CD14-positive monocyte (primary cell): ENCODE measurements at regions not wholly inside any gene's neighbourhood (a gene's known extent, or its start where the extent isn't known, plus 50 kb on each side); places are given as distances from the start of the nearest gene placed in this dataset.

Experiments
- DNase-seq, 3 donors: peaks; one replicate each; pipeline ENCODE4 v3.0.0-alpha.2; 2011 to 2022
- H2AFZ ChIP-seq: 2 replicates; pipeline ENCODE4 v1.6.0; 2012; ENCODE audit warnings: mild to moderate bottlenecking, low read depth, low read length, inconsistent platforms; ENCODE audit not compliant: insufficient read depth, poor library complexity, severe bottlenecking
- H3K27ac ChIP-seq, 2 donors: 1 replicate in 1 of 2; 2 replicates in 1 of 2; pipeline ENCODE4 v1.5.1; 2012 to 2013; ENCODE audit warnings: low read length in 2 of 2, control low read depth in 1 of 2, inconsistent platforms in 1 of 2, low read depth in 1 of 2, mild to moderate bottlenecking in 1 of 2
- H3K27me3 ChIP-seq, 2 donors: one replicate each; pipeline versions ENCODE4 v1.6.0 to v1.6.1; 2011 to 2013; ENCODE audit warnings: low read length in 2 of 2; ENCODE audit not compliant: control insufficient read depth in 2 of 2, insufficient read depth in 2 of 2
- H3K36me3 ChIP-seq, 2 donors: replicated peaks in 1 of 2; 1 replicate in 1 of 2; 2 replicates in 1 of 2; pipeline versions ENCODE4 v1.5.1 to v1.6.1; 2012 to 2013; ENCODE audit warnings: low read length in 2 of 2, control low read depth in 1 of 2, inconsistent platforms in 1 of 2, mild to moderate bottlenecking in 1 of 2; ENCODE audit not compliant: insufficient read depth in 2 of 2, control insufficient read depth in 1 of 2
- H3K4me1 ChIP-seq, 2 donors: 1 replicate in 1 of 2; 2 replicates in 1 of 2; pipeline versions ENCODE4 v1.5.1 to v1.6.1; 2012 to 2013; ENCODE audit warnings: low read length in 2 of 2, control low read depth in 1 of 2, inconsistent platforms in 1 of 2, mild to moderate bottlenecking in 1 of 2, moderate library complexity in 1 of 2; ENCODE audit not compliant: insufficient read depth in 2 of 2, control insufficient read depth in 1 of 2
- H3K4me2 ChIP-seq: replicated peaks from 2 replicates; pipeline ENCODE3; 2012; ENCODE audit warnings: low read length, moderate library complexity, mild to moderate bottlenecking; ENCODE audit not compliant: poor library complexity, severe bottlenecking; ENCODE audit errors: extremely low read depth
- H3K4me3 ChIP-seq, 3 experiments: fragments of 200-600 bp in 1 of 3; sonication (generic) in 1 of 3; replicated peaks in 1 of 3; 1 replicate in 2 of 3; 2 replicates in 1 of 3; pipeline ENCODE4 v1.5.1; 2011 to 2013; ENCODE audit warnings: low read length in 3 of 3, mild to moderate bottlenecking in 3 of 3, control low read depth in 2 of 3, low read depth in 2 of 3, inconsistent platforms in 1 of 3, moderate library complexity in 1 of 3
- H3K79me2 ChIP-seq: 2 replicates; pipeline ENCODE4 v1.6.0; 2012; ENCODE audit warnings: mild to moderate bottlenecking, control low read depth, inconsistent platforms, low read length, moderate library complexity; ENCODE audit not compliant: insufficient read depth
- H3K9ac ChIP-seq: 2 replicates; pipeline ENCODE4 v1.6.0; 2017; ENCODE audit warnings: low read length, mild to moderate bottlenecking; ENCODE audit not compliant: insufficient read depth, poor library complexity, severe bottlenecking
- H3K9me3 ChIP-seq, 2 donors: replicated peaks in 1 of 2; 1 replicate in 1 of 2; 2 replicates in 1 of 2; pipeline versions ENCODE4 v1.5.1 to v1.6.1; 2012 to 2013; ENCODE audit warnings: low read length in 2 of 2, control low read depth in 1 of 2; ENCODE audit not compliant: control insufficient read depth in 1 of 2, insufficient read depth in 1 of 2
- H4K20me1 ChIP-seq: 2 replicates; pipeline ENCODE4 v1.6.0; 2012; ENCODE audit warnings: mild to moderate bottlenecking, low read length, control low read depth, moderate library complexity; ENCODE audit not compliant: insufficient read depth
- H3K27ac Mint-ChIP-seq, 7 donors: one replicate each; pipeline ENCODE4 v1.8.0; 2020; ENCODE audit warnings: mild to moderate bottlenecking in 7 of 7, mixed read lengths in 7 of 7, moderate library complexity in 6 of 7, inconsistent platforms in 2 of 7
- H3K27me3 Mint-ChIP-seq, 3 donors: one replicate each; pipeline ENCODE4 v1.8.0; 2021 to 2022; ENCODE audit warnings: low read depth in 3 of 3, mild to moderate bottlenecking in 3 of 3, mixed read lengths in 3 of 3, moderate library complexity in 3 of 3, inconsistent platforms in 1 of 3
- H3K36me3 Mint-ChIP-seq, 2 donors: one replicate each; pipeline ENCODE4 v1.8.0; 2020; ENCODE audit warnings: mixed read lengths in 2 of 2, inconsistent platforms in 1 of 2, mild to moderate bottlenecking in 1 of 2
- H3K4me1 Mint-ChIP-seq: one replicate; pipeline ENCODE4 v1.8.0; 2020; ENCODE audit warnings: mild to moderate bottlenecking, mixed read lengths
- H3K4me3 Mint-ChIP-seq, 2 donors: one replicate each; pipeline ENCODE4 v1.8.0; 2020; ENCODE audit warnings: mild to moderate bottlenecking in 2 of 2, mixed read lengths in 2 of 2, moderate library complexity in 1 of 2
- H3K9me3 Mint-ChIP-seq, 7 donors: one replicate each; pipeline ENCODE4 v1.8.0; 2020 to 2022; ENCODE audit warnings: mixed read lengths in 7 of 7, mild to moderate bottlenecking in 6 of 7, moderate library complexity in 6 of 7, inconsistent platforms in 2 of 7
- CTCF ChIP-seq: fragments of 200-600 bp; IDR thresholded peaks from one replicate; pipeline ENCODE4 v1.8.0; 2022; ENCODE audit warnings: antibody characterized with exemption, mild to moderate bottlenecking
- WGBS: methylation state at CpG from one replicate; pipeline ENCODE4 v1.1.5; 2013; ENCODE audit warnings: missing lambda C conversion rate; ENCODE audit not compliant: insufficient coverage; 5-methylcytosine and 5-hydroxymethylcytosine counted together
- intact Hi-C, 2 donors: fragments of 100-400 bp; cut with micrococcal nuclease; formaldehyde crosslinking; loops; one replicate each; pipeline versions ENCODE4 v1.15.0 to v1.15.1; 2023

DNA sequence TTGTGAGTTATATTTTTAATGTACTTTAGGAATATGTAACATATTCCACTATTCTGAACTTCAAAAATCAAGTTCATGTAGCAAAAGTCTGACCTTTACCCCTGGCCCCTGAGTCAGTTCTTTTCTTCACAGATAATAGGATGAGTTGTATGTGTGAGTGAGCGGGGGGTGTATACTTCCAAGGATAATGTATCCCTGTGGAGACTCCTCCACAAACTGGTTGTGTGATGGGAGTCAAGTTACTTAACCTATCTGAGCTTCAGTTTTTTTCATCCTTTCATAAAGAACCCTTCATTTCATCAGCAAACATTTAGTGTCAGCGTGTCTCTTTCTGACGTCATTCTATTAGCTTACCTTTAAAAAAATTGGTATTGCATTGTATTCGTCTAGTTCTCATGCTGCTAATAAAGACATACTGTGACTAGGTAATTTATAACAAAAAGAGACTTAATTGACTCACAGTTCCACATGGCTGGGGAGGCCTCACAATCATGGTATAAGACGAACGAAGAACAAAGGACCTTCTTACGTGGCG, 288.1 kb upstream of the GPC6 start:
- no peak for DNase-seq
- no peaks in the 10 kb centered on the region for H3K4me1 Mint-ChIP-seq
- H3K27me3 ChIP-seq = no peaks in the 10 kb centered on the region
- no peaks in the 10 kb centered on the region for H3K79me2 ChIP-seq
- H2AFZ ChIP-seq = no peak overlapping the region
- H4K20me1 ChIP-seq = no peaks in the 10 kb centered on the region
- H3K4me3 ChIP-seq = no peak overlapping the region
- no peaks in the 10 kb centered on the region for H3K9me3 ChIP-seq
- peaks cover 0 to 2% (median 0%) of the 10 kb centered on the region in 7 donors for H3K9me3 Mint-ChIP-seq
- intact Hi-C loops = no loop called here
- no peak for TF ChIP-seq CTCF
- H3K9ac ChIP-seq = no peak overlapping the region
- no peak overlapping the region for H3K4me3 Mint-ChIP-seq
- no peaks in the 10 kb centered on the region for H3K27me3 Mint-ChIP-seq
- H3K27ac Mint-ChIP-seq = no peak overlapping the region
- no peaks in the 10 kb centered on the region for H3K36me3 Mint-ChIP-seq
- WGBS = 100% methylated on average over 2 of the region's 8 CpGs
- no peaks in the 10 kb centered on the region for H3K36me3 ChIP-seq
- H3K27ac ChIP-seq = no peak overlapping the region
- H3K4me2 ChIP-seq = no peak overlapping the region
- H3K4me1 ChIP-seq = no peaks in the 10 kb centered on the region

DNA sequence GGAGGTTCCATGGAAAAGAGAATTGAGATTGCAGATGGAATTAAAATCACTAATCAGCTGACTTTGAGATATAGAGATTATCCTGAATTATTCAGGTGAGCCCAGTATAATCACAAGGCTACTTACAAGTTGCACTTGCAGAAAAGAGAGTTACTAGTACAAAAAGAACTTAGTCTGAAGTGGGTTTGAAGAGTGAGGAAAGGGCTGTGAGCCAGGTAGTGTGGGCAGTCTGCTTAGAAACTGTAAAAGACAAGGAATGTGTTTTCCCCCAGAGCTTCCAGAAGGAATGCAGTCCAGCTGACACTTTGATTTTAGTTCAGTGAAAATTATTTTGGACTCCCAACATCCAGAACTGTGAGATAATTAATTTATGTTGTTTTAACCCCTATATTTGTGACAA, 285.4 kb upstream of the GPC6 start:
- no peaks in the 10 kb centered on the region for H3K36me3 ChIP-seq
- H2AFZ ChIP-seq = no peak overlapping the region
- H3K79me2 ChIP-seq = no peaks in the 10 kb centered on the region
- DNase-seq = no peak
- H3K4me3 ChIP-seq = no peak overlapping the region
- H4K20me1 ChIP-seq = no peaks in the 10 kb centered on the region
- H3K9me3 ChIP-seq = no peaks in the 10 kb centered on the region
- Mint-ChIP-seq H3K27ac (no peak overlapping the region), H3K36me3 (no peaks in the 10 kb centered on the region), H3K9me3 (peaks cover 0 to 4% (median 2%) of the 10 kb centered on the region in 7 donors), H3K27me3 (no peaks in the 10 kb centered on the region), H3K4me1 (no peaks in the 10 kb centered on the region), H3K4me3 (no peak overlapping the region)
- no peaks in the 10 kb centered on the region for H3K27me3 ChIP-seq
- no peaks in the 10 kb centered on the region for H3K4me1 ChIP-seq
- H3K4me2 ChIP-seq = no peak overlapping the region
- no peak overlapping the region for H3K27ac ChIP-seq
- H3K9ac ChIP-seq = no peak overlapping the region
- no peak for TF ChIP-seq CTCF
- intact Hi-C loops = no loop called here
